ENCODE measurements at regions not wholly inside any gene's neighbourhood (a gene's known extent, or its start where the extent isn't known, plus 50 kb on each side); places are given as distances from the start of the nearest gene placed in this dataset.
"Not testable (repeated sequence)": the region's sequence is repeated elsewhere in the genome, so short reads cannot be mapped to it uniquely, and the experiment has no call there.

DNA sequence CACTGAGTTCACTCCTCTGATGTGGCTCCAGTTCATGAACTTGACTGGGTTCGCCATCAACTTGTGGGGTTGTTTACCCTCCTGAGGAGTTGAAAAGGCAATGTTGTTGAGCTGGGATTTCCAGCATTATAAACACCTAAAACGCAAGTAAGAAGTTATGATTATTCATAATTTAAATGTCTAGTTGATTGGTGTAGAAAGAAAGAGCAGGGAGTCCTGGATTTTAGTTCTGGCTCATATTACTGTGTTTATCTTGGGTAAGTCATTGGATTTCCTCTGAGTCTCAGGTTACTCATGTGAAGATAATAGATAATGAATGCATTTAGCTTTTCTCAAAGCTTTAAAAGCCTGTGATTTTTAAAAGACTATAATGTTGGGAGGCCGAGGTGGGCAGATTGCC is 438.0 kb upstream of the CDH20 start:
- no peak for DNase-seq

GRCh38 chr18:60898111-60898510 is 435.1 kb upstream of the CDH20 start:
- DNase-seq: no peak

GRCh38 chr18:60905699-60906098 is 427.5 kb upstream of the CDH20 start:
- no peak for DNase-seq

GRCh38 chr18:60910534-60910933 is 422.7 kb upstream of the CDH20 start:
- DNase-seq: no peak

- DNase-seq: no peak
Observed at GRCh38 chr18:60911504-60911903, 421.7 kb upstream of the CDH20 start.

DNA sequence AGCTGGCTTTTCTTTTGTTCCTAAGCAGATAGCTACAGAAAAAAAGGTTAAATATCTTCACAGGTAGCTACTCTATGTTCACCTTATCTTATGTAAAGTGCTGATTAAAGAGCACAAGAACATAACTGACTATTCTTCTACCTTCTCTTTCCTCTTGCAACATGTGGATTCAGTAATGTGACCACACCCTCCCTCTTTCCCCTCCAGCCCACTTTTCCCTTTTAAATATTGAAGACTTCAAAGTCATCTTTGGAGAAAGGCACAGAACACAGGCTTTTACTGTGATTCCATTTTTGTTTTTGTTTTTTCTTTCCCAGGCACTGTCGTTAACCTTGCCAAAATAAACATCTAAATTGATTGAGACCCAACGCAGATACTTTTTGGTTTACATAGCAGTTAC is 418.1 kb upstream of the CDH20 start:
- no peak for DNase-seq

GRCh38 chr18:60918862-60919261 is 414.4 kb upstream of the CDH20 start:
- not testable (repeated sequence) for DNase-seq

DNA sequence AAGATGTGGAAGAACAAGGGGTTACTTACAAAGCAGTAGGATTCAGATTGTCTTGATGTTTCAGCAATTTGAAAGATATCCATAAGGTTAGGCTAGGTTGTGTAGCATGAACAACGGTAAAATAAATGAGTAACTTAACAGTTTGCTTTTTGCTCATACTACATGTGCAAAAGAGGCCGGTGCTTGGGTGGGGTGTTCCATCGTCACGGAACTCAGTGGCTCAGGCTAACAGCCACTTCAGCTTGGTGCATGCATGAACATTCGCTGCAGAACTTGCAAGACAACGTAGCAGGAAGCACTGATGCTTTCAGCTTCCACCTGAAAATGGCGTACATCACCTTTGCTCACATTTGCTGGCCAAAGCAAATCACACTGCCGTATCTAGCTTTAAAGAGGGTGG is 407.3 kb upstream of the CDH20 start:
- DNase-seq: no peak

DNA sequence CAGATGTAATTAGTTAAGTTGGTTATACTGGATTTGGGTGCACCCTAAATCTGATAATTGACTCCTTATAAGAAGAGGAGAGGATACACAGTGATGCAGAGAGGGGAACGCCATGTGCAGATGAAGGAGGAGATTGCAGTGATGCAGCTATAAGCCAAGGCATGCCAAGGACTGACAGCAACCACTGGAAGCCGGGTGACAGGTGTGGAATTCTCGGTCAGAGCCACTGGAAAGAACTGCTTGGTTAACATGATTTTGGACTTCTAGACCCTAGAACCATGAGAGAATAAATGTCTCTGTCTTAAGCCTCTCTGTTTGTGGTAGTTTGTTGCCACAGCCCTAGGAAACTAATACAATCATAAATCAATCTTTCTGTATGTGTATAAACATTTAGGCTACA is 403.3 kb upstream of the CDH20 start:
- DNase-seq: no peak

- no peak for DNase-seq
Observed at GRCh38 chr18:60935041-60935910, 398.0 kb upstream of the CDH20 start.

- DNase-seq: no peak
Observed at GRCh38 chr18:60936101-60936500, 397.1 kb upstream of the CDH20 start.

DNA sequence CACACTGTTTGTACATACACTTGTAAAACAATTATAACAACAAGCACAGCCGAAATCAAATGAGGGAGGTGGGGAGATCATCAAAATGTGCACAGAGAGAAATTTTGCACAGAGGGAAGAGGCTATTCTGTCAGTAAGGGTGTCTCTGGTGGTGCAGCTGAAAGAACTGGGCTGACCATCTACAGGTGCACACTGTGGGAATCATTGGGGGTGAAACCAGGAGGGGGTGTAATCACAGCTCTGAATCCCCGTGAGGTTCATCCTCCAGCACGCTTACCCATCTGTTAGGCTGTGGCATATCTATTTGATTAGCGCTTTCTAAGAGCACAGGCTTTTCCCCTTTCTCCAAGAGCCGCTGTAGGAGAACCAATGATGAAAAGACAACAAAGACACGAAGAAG is 389.9 kb upstream of the CDH20 start:
- DNase-seq: peak in 1 of 2 experiments; percentile 2

GRCh38 chr18:60950634-60951033 is 382.6 kb upstream of the CDH20 start:
- DNase-seq: no peak

DNA sequence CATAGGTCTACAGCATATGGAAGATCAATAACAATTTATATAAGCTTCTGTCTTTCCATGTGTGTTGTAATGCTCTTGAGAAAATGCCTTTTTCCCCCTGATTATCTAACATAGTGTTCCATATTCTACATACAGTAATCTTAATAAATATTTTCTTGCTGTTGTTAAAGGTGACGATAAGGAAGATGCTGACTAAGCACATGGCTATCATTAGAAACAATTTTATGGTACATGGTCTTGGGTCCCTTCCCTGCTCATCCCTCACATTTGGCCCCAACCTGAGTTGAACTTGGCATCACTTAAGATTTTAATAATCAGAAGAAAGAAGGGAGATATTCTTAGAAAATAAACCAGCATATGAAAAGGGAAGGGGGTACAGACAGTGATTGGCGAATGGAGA is 382.1 kb upstream of the CDH20 start:
- peak; percentile 10 to 60 for DNase-seq

GRCh38 chr18:60962625-60963024 is 370.6 kb upstream of the CDH20 start:
- no peak for DNase-seq

- DNase-seq: no peak
Observed at GRCh38 chr18:60965856-60966255, 367.4 kb upstream of the CDH20 start.

- DNase-seq: no peak
Observed at GRCh38 chr18:60966876-60967275, 366.4 kb upstream of the CDH20 start.

GRCh38 chr18:60975420-60975819 is 357.8 kb upstream of the CDH20 start:
- DNase-seq: no peak

- peak in 1 of 2 experiments; percentile 30 for DNase-seq
Observed at GRCh38 chr18:60976976-60977375, 356.3 kb upstream of the CDH20 start.

DNA sequence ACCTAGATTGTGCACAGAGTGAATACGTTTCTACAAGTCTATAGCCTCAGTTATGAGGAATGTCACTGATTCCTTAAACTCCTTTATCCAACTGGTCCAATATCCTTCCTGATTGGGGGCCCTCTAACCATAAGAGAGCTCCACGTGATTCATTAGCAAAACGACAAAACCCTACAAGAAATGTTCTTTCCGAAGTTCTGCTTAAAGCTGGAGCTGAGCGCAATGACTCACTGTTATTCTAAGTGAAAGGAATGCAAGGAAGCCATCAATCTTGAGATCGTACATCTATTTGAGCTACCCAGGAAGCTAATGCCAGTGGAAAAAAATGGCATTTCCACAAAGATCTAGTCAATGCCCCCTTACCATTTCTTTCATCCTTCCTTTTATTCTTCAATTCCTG is 354.9 kb upstream of the CDH20 start:
- no peak for DNase-seq

DNA sequence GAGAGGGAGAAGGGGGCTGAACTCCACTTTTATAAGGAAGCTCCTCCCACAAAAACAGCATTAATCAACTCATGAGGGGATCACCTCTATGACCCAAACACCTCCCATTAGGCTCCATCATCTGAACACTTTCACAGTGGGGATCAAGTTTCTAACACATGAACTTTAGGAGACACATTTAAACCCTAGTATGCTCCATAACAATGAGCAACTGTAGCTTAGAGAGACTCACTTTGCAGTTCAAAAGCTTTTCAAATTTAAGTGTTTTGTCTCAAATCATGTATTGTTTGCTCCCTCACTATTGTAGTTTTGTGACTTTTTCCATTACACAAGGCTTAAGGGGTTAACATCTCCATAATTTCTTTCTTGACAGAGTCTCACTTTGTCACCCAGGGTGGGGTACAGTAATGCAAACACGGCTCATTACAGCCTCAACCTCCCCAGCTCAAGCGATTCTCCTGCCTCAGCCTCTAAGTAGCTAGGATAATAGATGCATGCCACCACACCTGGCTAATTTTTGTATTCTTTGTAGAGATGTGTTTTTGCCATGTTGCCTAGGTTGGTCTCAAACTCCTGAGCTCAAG is 352.7 kb upstream of the CDH20 start:
- no peak for DNase-seq

GRCh38 chr18:60981682-60982328 is 351.4 kb upstream of the CDH20 start:
- DNase-seq: no peak

DNA sequence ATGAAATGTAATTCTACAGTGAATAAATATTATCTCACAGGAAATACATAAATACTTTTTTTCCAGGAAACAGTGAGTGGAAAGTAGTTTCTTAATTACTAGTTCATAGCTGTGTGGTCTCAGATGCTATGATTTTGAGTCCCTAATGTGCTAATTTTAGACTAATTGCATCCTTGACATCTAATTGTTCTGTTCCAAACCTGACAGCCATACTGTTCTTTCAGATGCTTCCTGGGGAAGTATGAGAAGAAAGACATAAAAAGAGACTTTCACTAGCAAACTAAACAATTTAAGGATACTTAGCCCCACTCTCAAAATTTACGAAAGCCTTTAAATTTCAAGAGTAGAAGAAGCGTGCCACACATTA is 350.9 kb upstream of the CDH20 start:
- no peak for DNase-seq

DNA sequence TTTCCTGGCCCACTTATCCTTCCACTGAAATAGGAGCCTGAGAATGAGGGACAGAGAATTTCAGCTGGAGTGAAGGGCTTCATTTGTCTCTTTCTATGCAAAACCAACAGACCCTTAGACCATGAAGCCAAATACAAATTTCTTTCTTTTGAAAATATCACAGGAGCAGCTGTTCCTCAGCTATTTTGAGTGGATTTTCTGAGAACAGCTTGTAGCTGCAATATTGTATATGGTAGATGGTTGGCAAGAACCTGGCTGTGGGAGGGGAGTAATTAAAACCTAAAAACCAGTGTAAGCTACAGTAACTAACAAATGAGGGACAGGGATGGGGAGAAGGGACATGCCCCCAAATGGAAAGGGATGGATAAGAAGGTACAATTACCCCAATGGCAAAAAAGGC is 350.3 kb upstream of the CDH20 start:
- no peak for DNase-seq
